ENCODE measurements at regions not wholly inside any gene's neighbourhood (a gene's known extent, or its start where the extent isn't known, plus 50 kb on each side); places are given as distances from the start of the nearest gene placed in this dataset.

- no peak for TF ChIP-seq E2F8 (IDR thresholded peaks at IDR 0.05; ENCODE audit: low read depth, partially characterized antibody)
- no peak for TF ChIP-seq NFYB (IDR thresholded peaks at IDR 0.05; ENCODE audit: extremely low read depth, insufficient read length)
- no peak for TF ChIP-seq USF2 (CRISPR knock-in tag; IDR thresholded peaks at IDR 0.05)
- TF ChIP-seq RNF219 (CRISPR knock-in tag; IDR thresholded peaks at IDR 0.05) = peak; percentile 79; the same call in 1 of the 2 replicates
- TF ChIP-seq ZNF76 (CRISPR knock-in tag; IDR thresholded peaks at IDR 0.05; ENCODE audit: borderline replicate concordance) = peak; percentile 97
- TF ChIP-seq FOXA3 (CRISPR knock-in tag; conservative IDR thresholded peaks at IDR 0.05 in 1 of 2, IDR thresholded peaks at IDR 0.05 in 1 of 2) = 0 out of 4 replicates have a peak, but pooled peaks of 1 of the 2 experiments have one; percentile 35
- peak; percentile 92 for TF ChIP-seq MEF2D (tag; conservative IDR thresholded peaks at IDR 0.05; ENCODE audit: low read depth)
- no peak for TF ChIP-seq HOXB6 (CRISPR knock-in tag; IDR thresholded peaks at IDR 0.05; ENCODE audit: borderline replicate concordance)
- no peak for TF ChIP-seq ADNP (tag; IDR thresholded peaks at IDR 0.05)
- no peak for TF ChIP-seq ZBTB5 (IDR thresholded peaks at IDR 0.05)
- TF ChIP-seq RBM34 (IDR thresholded peaks at IDR 0.05; ENCODE audit: borderline replicate concordance, insufficient read depth, low read length) = no peak
- TF ChIP-seq ZNF507 (tag; conservative IDR thresholded peaks at IDR 0.05) = no peak
- peak; percentile 90 for TF ChIP-seq ZNF23 (CRISPR knock-in tag; IDR thresholded peaks at IDR 0.05)
- TF ChIP-seq ZNF146 (CRISPR knock-in tag; IDR thresholded peaks at IDR 0.05; ENCODE audit: unreplicated experiment) = no peak
- TF ChIP-seq SMAD4 (CRISPR knock-in tag; conservative IDR thresholded peaks at IDR 0.05) = peak; percentile 99
- no peak for TF ChIP-seq DLX4 (CRISPR knock-in tag; IDR thresholded peaks at IDR 0.05)
- TF ChIP-seq HNRNPK (IDR thresholded peaks at IDR 0.05; ENCODE audit: low read depth, low read length, poor library complexity, severe bottlenecking) = no peak
Measured at GRCh38 chr15:34656005-34656796, 72.8 kb upstream of the GOLGA8B start (continued).
